Muscle layer of duodenum (tissue), 2 donors: ENCODE measurements at regions not wholly inside any gene's neighbourhood (a gene's known extent, or its start where the extent isn't known, plus 50 kb on each side); places are given as distances from the start of the nearest gene placed in this dataset.

Source experiments
- H3K27ac ChIP-seq: one replicate; pipeline ENCODE4 v1.7.0; 2013; ENCODE audit warnings: mild to moderate bottlenecking, low read length
- H3K27me3 ChIP-seq: one replicate; pipeline ENCODE4 v1.7.0; 2013; ENCODE audit warnings: low read depth, mild to moderate bottlenecking, control low read depth, low read length
- H3K36me3 ChIP-seq, 2 donors: one replicate each; pipeline ENCODE4 v1.7.0; 2013; ENCODE audit warnings: low read length in 2 of 2, control low read depth in 1 of 2, mild to moderate bottlenecking in 1 of 2; ENCODE audit not compliant: insufficient read depth in 2 of 2, control insufficient read depth in 1 of 2
- H3K4me1 ChIP-seq, 2 donors: one replicate each; pipeline ENCODE4 v1.7.0; 2013; ENCODE audit warnings: low read length in 2 of 2, mild to moderate bottlenecking in 2 of 2, control low read depth in 1 of 2, moderate library complexity in 1 of 2; ENCODE audit not compliant: insufficient read depth in 2 of 2, control insufficient read depth in 1 of 2
- H3K4me3 ChIP-seq, 2 donors: one replicate each; pipeline ENCODE4 v1.7.0; 2013; ENCODE audit warnings: low read length in 2 of 2, low read depth in 1 of 2, mild to moderate bottlenecking in 1 of 2
- H3K9me3 ChIP-seq, 2 donors: one replicate each; pipeline ENCODE4 v1.7.0; 2013; ENCODE audit warnings: low read length in 2 of 2, control low read depth in 1 of 2, mild to moderate bottlenecking in 1 of 2; ENCODE audit not compliant: control insufficient read depth in 1 of 2
- donor health status: healthy.

- Histone ChIP-seq H3K4me1 (no peaks in the 10 kb centered on the region), H3K27ac (no peak overlapping the region), H3K9me3 (no peaks in the 10 kb centered on the region), H3K4me3 (no peak overlapping the region), H3K27me3 (no peaks in the 10 kb centered on the region), H3K36me3 (no peaks in the 10 kb centered on the region)
Observed at GRCh38 chr10:33579996-33580395, 245.5 kb upstream of the NRP1 start.

GRCh38 chr10:33573606-33574005 lies 239.1 kb upstream of the NRP1 start:
- Histone ChIP-seq H3K4me3 (no peak overlapping the region), H3K9me3 (no peaks in the 10 kb centered on the region), H3K27me3 (no peaks in the 10 kb centered on the region), H3K27ac (no peak overlapping the region), H3K4me1 (no peaks in the 10 kb centered on the region), H3K36me3 (no peaks in the 10 kb centered on the region)

- H3K27me3 ChIP-seq: no peaks in the 10 kb centered on the region
Observed at GRCh38 chr10:33571616-33572015, 237.1 kb upstream of the NRP1 start.

GRCh38 chr10:33570495-33570894 lies 236.0 kb upstream of the NRP1 start:
- Histone ChIP-seq H3K4me3 (no peak overlapping the region), H3K4me1 (no peaks in the 10 kb centered on the region), H3K27ac (no peak overlapping the region), H3K27me3 (no peaks in the 10 kb centered on the region), H3K9me3 (no peaks in the 10 kb centered on the region), H3K36me3 (no peaks in the 10 kb centered on the region)

More at GRCh38 chr10:33571616-33572015, 237.1 kb upstream of the NRP1 start:
- Histone ChIP-seq H3K27ac (no peak overlapping the region), H3K4me1 (no peaks in the 10 kb centered on the region), H3K9me3 (no peaks in the 10 kb centered on the region), H3K4me3 (no peak overlapping the region), H3K36me3 (no peaks in the 10 kb centered on the region)

GRCh38 chr10:33569702-33570101 lies 235.2 kb upstream of the NRP1 start:
- Histone ChIP-seq H3K9me3 (no peaks in the 10 kb centered on the region), H3K27ac (no peak overlapping the region), H3K27me3 (no peaks in the 10 kb centered on the region), H3K4me3 (no peak overlapping the region), H3K36me3 (no peaks in the 10 kb centered on the region), H3K4me1 (no peaks in the 10 kb centered on the region)

GRCh38 chr10:33566426-33566825 lies 232.0 kb upstream of the NRP1 start:
- H3K9me3 ChIP-seq: no peaks in the 10 kb centered on the region
- H3K4me1 ChIP-seq: no peaks in the 10 kb centered on the region
- H3K4me3 ChIP-seq: no peak overlapping the region
- H3K27ac ChIP-seq: no peak overlapping the region
- no peaks in the 10 kb centered on the region for H3K27me3 ChIP-seq
- no peaks in the 10 kb centered on the region for H3K36me3 ChIP-seq

GRCh38 chr10:33566001-33566400 lies 231.5 kb upstream of the NRP1 start:
- H3K27ac ChIP-seq: no peak overlapping the region
- H3K9me3 ChIP-seq: no peaks in the 10 kb centered on the region

GRCh38 chr10:33565231-33565630 lies 230.8 kb upstream of the NRP1 start:
- Histone ChIP-seq H3K27me3 (no peaks in the 10 kb centered on the region), H3K4me3 (no peak overlapping the region), H3K9me3 (no peaks in the 10 kb centered on the region), H3K4me1 (no peaks in the 10 kb centered on the region), H3K27ac (no peak overlapping the region), H3K36me3 (no peaks in the 10 kb centered on the region)

More at GRCh38 chr10:33566001-33566400, 231.5 kb upstream of the NRP1 start:
- no peaks in the 10 kb centered on the region for H3K4me1 ChIP-seq
- no peak overlapping the region for H3K4me3 ChIP-seq
- H3K27me3 ChIP-seq: no peaks in the 10 kb centered on the region
- H3K36me3 ChIP-seq: no peaks in the 10 kb centered on the region

- Histone ChIP-seq H3K4me1 (peaks cover 0 to 15% of the 10 kb centered on the region in 2 donors), H3K9me3 (no peaks in the 10 kb centered on the region), H3K27ac (no peak overlapping the region), H3K27me3 (no peaks in the 10 kb centered on the region), H3K4me3 (no peak overlapping the region), H3K36me3 (no peaks in the 10 kb centered on the region)
Observed at GRCh38 chr10:33559105-33559504, 224.6 kb upstream of the NRP1 start.

- Histone ChIP-seq H3K36me3 (no peaks in the 10 kb centered on the region), H3K4me3 (no peak overlapping the region), H3K9me3 (no peaks in the 10 kb centered on the region), H3K27me3 (no peaks in the 10 kb centered on the region), H3K27ac (no peak overlapping the region), H3K4me1 (peaks cover 0 to 15% of the 10 kb centered on the region in 2 donors)
Observed at GRCh38 chr10:33557313-33557712, 222.8 kb upstream of the NRP1 start.

GRCh38 chr10:33556620-33557019 lies 222.2 kb upstream of the NRP1 start:
- Histone ChIP-seq H3K27me3 (no peaks in the 10 kb centered on the region), H3K27ac (no peak overlapping the region), H3K36me3 (no peaks in the 10 kb centered on the region), H3K9me3 (no peaks in the 10 kb centered on the region), H3K4me3 (no peak overlapping the region), H3K4me1 (peaks cover 0 to 15% of the 10 kb centered on the region in 2 donors)

- H3K27me3 ChIP-seq: no peaks in the 10 kb centered on the region
- H3K9me3 ChIP-seq: no peaks in the 10 kb centered on the region
- peaks cover 0 to 15% of the 10 kb centered on the region in 2 donors for H3K4me1 ChIP-seq
- H3K36me3 ChIP-seq: no peaks in the 10 kb centered on the region
- H3K27ac ChIP-seq: no peak overlapping the region
- H3K4me3 ChIP-seq: no peak overlapping the region
Observed at GRCh38 chr10:33556103-33556502, 221.6 kb upstream of the NRP1 start.
